ENCODE measurements at regions not wholly inside any gene's neighbourhood (a gene's known extent, or its start where the extent isn't known, plus 50 kb on each side); places are given as distances from the start of the nearest gene placed in this dataset.

GRCh38 chr18:2381539-2381938 lies 189.8 kb downstream of the METTL4 start:
- Histone ChIP-seq H3K9me3 (no peaks in the 10 kb centered on the region), H3K27ac (no peak overlapping the region), H3K36me3 (no peaks in the 10 kb centered on the region), H3K4me3 (no peak overlapping the region), H3K4me1 (no peaks in the 10 kb centered on the region), H3K27me3 (ENCODE audit: low read depth) (no peaks in the 10 kb centered on the region)
- intact Hi-C loops (cut with DNase I) = no loop called here
- no peak for TF ChIP-seq CTCF (IDR thresholded peaks at IDR 0.05)
- no peak for ATAC-seq
- DNase-seq = no peak

- no peak for TF ChIP-seq CTCF (IDR thresholded peaks at IDR 0.05)
- no peak for ATAC-seq
Measured at GRCh38 chr18:2387588-2387987, 183.7 kb downstream of the METTL4 start.

GRCh38 chr18:2390158-2390557 lies 181.1 kb downstream of the METTL4 start:
- DNase-seq (no peak), ATAC-seq (no peak)
- TF ChIP-seq CTCF (IDR thresholded peaks at IDR 0.05) = no peak
- no peak overlapping the region for H3K27ac ChIP-seq
- no peak overlapping the region for H3K4me3 ChIP-seq
- peaks cover 7% of the 10 kb centered on the region for H3K9me3 ChIP-seq
- no peaks in the 10 kb centered on the region for H3K36me3 ChIP-seq
- no peaks in the 10 kb centered on the region for H3K27me3 ChIP-seq (ENCODE audit: low read depth)
- intact Hi-C loops (cut with DNase I) = no loop called here
- no peaks in the 10 kb centered on the region for H3K4me1 ChIP-seq

More at GRCh38 chr18:2387588-2387987, 183.7 kb downstream of the METTL4 start:
- Histone ChIP-seq H3K4me3 (no peak overlapping the region), H3K36me3 (no peaks in the 10 kb centered on the region), H3K4me1 (no peaks in the 10 kb centered on the region), H3K27me3 (ENCODE audit: low read depth) (no peaks in the 10 kb centered on the region), H3K27ac (no peak overlapping the region), H3K9me3 (peaks cover 7% of the 10 kb centered on the region)
- DNase-seq = no peak
- intact Hi-C loops (cut with DNase I) = no loop called here

- Histone ChIP-seq H3K36me3 (no peaks in the 10 kb centered on the region), H3K9me3 (peaks cover 7% of the 10 kb centered on the region), H3K27ac (no peak overlapping the region), H3K27me3 (ENCODE audit: low read depth) (no peaks in the 10 kb centered on the region), H3K4me1 (no peaks in the 10 kb centered on the region), H3K4me3 (no peak overlapping the region)
- no peak for ATAC-seq
- DNase-seq = no peak
- TF ChIP-seq CTCF (IDR thresholded peaks at IDR 0.05) = no peak
- intact Hi-C loops (cut with DNase I) = no loop called here
Measured at GRCh38 chr18:2391470-2391869, 179.8 kb downstream of the METTL4 start.

GRCh38 chr18:2392446-2392845 lies 178.9 kb downstream of the METTL4 start:
- no peaks in the 10 kb centered on the region for H3K36me3 ChIP-seq

More at GRCh38 chr18:2392446-2392845, 178.9 kb downstream of the METTL4 start:
- intact Hi-C loops (cut with DNase I) = no loop called here
- ATAC-seq = no peak
- H3K27me3 ChIP-seq (ENCODE audit: low read depth) = no peaks in the 10 kb centered on the region
- no peaks in the 10 kb centered on the region for H3K4me1 ChIP-seq
- H3K4me3 ChIP-seq = no peak overlapping the region
- DNase-seq = no peak
- no peak overlapping the region for H3K27ac ChIP-seq
- no peak for TF ChIP-seq CTCF (IDR thresholded peaks at IDR 0.05)
- H3K9me3 ChIP-seq = peaks cover 4% of the 10 kb centered on the region
